HepG2 (cell line): ENCODE measurements at regions not wholly inside any gene's neighbourhood (a gene's known extent, or its start where the extent isn't known, plus 50 kb on each side); places are given as distances from the start of the nearest gene placed in this dataset.

Experiments
- ATAC-seq: fragments of 200-7000 bp; cut with Tn5 transposase; 3 replicates; pipeline ENCODE4 v1.9.1; 2020; ENCODE audit warnings: mild to moderate bottlenecking, moderate library complexity
- BruUV-seq: library from RNA; stranded (reverse); fragments of 400-500 nt; replicated peaks from 2 replicates; lab custom pipeline; 2021; lab: Mats Ljungman, UMichigan
- CTCF ChIA-PET: fragments of 300-600 bp; formaldehyde crosslinking; extraction: SDS; loops from one replicate; lab custom pipeline; 2021; ENCODE audit warnings: low total read pairs, inconsistent platforms, low intra/inter-chr PET ratio; lab: Yijun Ruan, JAX
- POLR2A ChIA-PET: fragments of 350-600 bp; sonication (Branson Sonifier 250); formaldehyde crosslinking; loops from one replicate; lab custom pipeline; 2020; ENCODE audit warnings: antibody characterized with exemption, inconsistent platforms; lab: Yijun Ruan, JAX
- DNase-seq: peaks from one replicate; pipeline ENCODE4 v3.0.0-alpha.2; 2015; ENCODE audit warnings: low spot score
- FAIRE-seq: peaks from 3 replicates; lab custom pipeline; 2011; peaks lifted over from hg19 to GRCh38; lab: Jason Lieb, UNC
- H2AFZ ChIP-seq: one replicate; pipeline ENCODE4 v1.6.1; 2011; ENCODE audit warnings: low read length, inconsistent platforms
- H3K27ac ChIP-seq: fragments of 300-600 bp; 3 replicates; pipeline ENCODE4 v1.8.0; 2011; ENCODE audit warnings: mixed run types, mild to moderate bottlenecking, mixed read lengths, low read length, inconsistent platforms; ENCODE audit not compliant: insufficient read depth; ENCODE audit errors: extremely low read length
- H3K27me3 ChIP-seq, 2 experiments: fragments of 200-600 bp in 1 of 2; 2 replicates in 1 of 2; 3 replicates in 1 of 2; pipeline versions ENCODE4 v1.6.0 to v1.8.0; 2011; ENCODE audit warnings: low read length in 2 of 2, mild to moderate bottlenecking in 2 of 2, moderate library complexity in 2 of 2, inconsistent platforms in 1 of 2; ENCODE audit not compliant: insufficient read depth in 2 of 2, control insufficient read depth in 1 of 2
- H3K36me3 ChIP-seq, 2 experiments: fragments of 200-600 bp in 1 of 2; replicated peaks in 1 of 2; 2 replicates in 1 of 2; 3 replicates in 1 of 2; pipeline versions ENCODE4 v1.5.1 to v1.8.0; 2011; ENCODE audit warnings: low read length in 2 of 2, inconsistent platforms in 1 of 2; ENCODE audit not compliant: insufficient read depth in 2 of 2, control insufficient read depth in 1 of 2
- H3K4me1 ChIP-seq: 2 replicates; pipeline ENCODE4 v1.5.1; 2012; ENCODE audit warnings: low read length, inconsistent platforms; ENCODE audit not compliant: insufficient read depth
- H3K4me2 ChIP-seq: 2 replicates; pipeline ENCODE4 v1.6.0; 2011; ENCODE audit warnings: low read depth, low read length, inconsistent platforms
- H3K4me3 ChIP-seq, 3 experiments: fragments of 200-600 bp in 1 of 3; sonication (generic), shearing (Covaris generic) in 1 of 3; replicated peaks in 1 of 3; 2 replicates each; pipeline ENCODE4 v1.5.1; 2011 to 2016; ENCODE audit warnings: low read length in 3 of 3, inconsistent platforms in 2 of 3, low read depth in 2 of 3, mild to moderate bottlenecking in 2 of 3, control low read depth in 1 of 3, mixed read lengths in 1 of 3; ENCODE audit not compliant: insufficient read depth in 1 of 3
- H3K79me2 ChIP-seq: one replicate; pipeline ENCODE4 v1.6.1; 2011; ENCODE audit warnings: low read length, inconsistent platforms; ENCODE audit not compliant: insufficient read depth
- H3K9ac ChIP-seq: 2 replicates; pipeline ENCODE4 v1.6.0; 2011; ENCODE audit warnings: mild to moderate bottlenecking, low read depth, low read length, inconsistent platforms; ENCODE audit not compliant: insufficient read depth
- H3K9me3 ChIP-seq: 2 replicates; pipeline ENCODE4 v1.5.1; 2012; ENCODE audit warnings: mild to moderate bottlenecking, low read length
- H4K20me1 ChIP-seq: 2 replicates; pipeline ENCODE4 v1.6.0; 2011; ENCODE audit warnings: inconsistent platforms, mild to moderate bottlenecking, low read length, moderate library complexity; ENCODE audit not compliant: insufficient read depth
- CCDC6 ChIP-seq: sonication (generic); formaldehyde crosslinking; IDR thresholded peaks from 2 replicates; pipeline ENCODE4 v1.8.1; 2022; ENCODE audit warnings: mild to moderate bottlenecking, missing genetic modification reagents, moderate library complexity
- CENPX ChIP-seq: sonication (generic); formaldehyde crosslinking; IDR thresholded peaks from 2 replicates; pipeline ENCODE4 v1.9.0; 2021; ENCODE audit warnings: mild to moderate bottlenecking, missing genetic modification reagents, moderate library complexity
- FOSL2 ChIP-seq: sonication (generic); formaldehyde crosslinking; IDR thresholded peaks from 2 replicates; pipeline ENCODE4 v1.4.0; 2020; ENCODE audit warnings: missing genetic modification reagents
- FOXA1 ChIP-seq, 2 experiments: fragments of 450-650 bp in 1 of 2; sonication (generic) in 1 of 2; formaldehyde crosslinking in 1 of 2; IDR thresholded peaks; 2 replicates each; pipeline versions ENCODE4 v1.4.0 to v1.6.1; 2016 to 2020; ENCODE audit warnings: missing genetic modification reagents in 1 of 2
- JUN ChIP-seq: sonication (generic); formaldehyde crosslinking; IDR thresholded peaks from 2 replicates; pipeline ENCODE4 v1.4.0; 2020; ENCODE audit warnings: mild to moderate bottlenecking, missing genetic modification reagents
- MAFK ChIP-seq, 2 experiments: IDR thresholded peaks in 1 of 2; conservative IDR thresholded peaks in 1 of 2; 2 replicates each; pipeline ENCODE4 v1.6.1; 2011; ENCODE audit warnings: improper control_type of control experiment in 2 of 2, low read length in 2 of 2
- MTA3 ChIP-seq: sonication (generic); formaldehyde crosslinking; IDR thresholded peaks from 2 replicates; pipeline ENCODE4 v1.4.0; 2020; ENCODE audit warnings: missing genetic modification reagents
- ZNF552 ChIP-seq: sonication (generic); formaldehyde crosslinking; IDR thresholded peaks from 2 replicates; pipeline ENCODE4 v1.9.0; 2022; ENCODE audit warnings: missing genetic modification reagents, mild to moderate bottlenecking, borderline replicate concordance
- ZNF564 ChIP-seq: sonication (generic); formaldehyde crosslinking; IDR thresholded peaks from 2 replicates; pipeline ENCODE4 v1.8.1; 2023; ENCODE audit warnings: mild to moderate bottlenecking, missing genetic modification reagents
- ZNF629 ChIP-seq: sonication (generic); formaldehyde crosslinking; conservative IDR thresholded peaks from 2 replicates; pipeline ENCODE4 v1.5.0; 2020; ENCODE audit warnings: missing genetic modification reagents
- ZNF777 ChIP-seq: sonication (generic); formaldehyde crosslinking; IDR thresholded peaks from 2 replicates; pipeline ENCODE4 v1.4.0; 2020; ENCODE audit warnings: missing genetic modification reagents
- ZNF781 ChIP-seq: sonication (generic); formaldehyde crosslinking; IDR thresholded peaks from 2 replicates; pipeline ENCODE4 v1.5.1; 2020; ENCODE audit warnings: borderline replicate concordance, mild to moderate bottlenecking, missing genetic modification reagents; ENCODE audit errors: not compliant biosample characterization
- ZNF788 ChIP-seq: sonication (generic); formaldehyde crosslinking; IDR thresholded peaks from 2 replicates; pipeline ENCODE4 v1.5.0; 2020; ENCODE audit warnings: mild to moderate bottlenecking, missing genetic modification reagents, borderline replicate concordance
- ZSCAN31 ChIP-seq: sonication (generic); formaldehyde crosslinking; IDR thresholded peaks from 2 replicates; pipeline ENCODE4 v1.5.0; 2020; ENCODE audit warnings: low read depth, mild to moderate bottlenecking, missing genetic modification reagents
- WGBS: methylation state at CpG from one replicate; pipeline ENCODE4 v1.1.6; 2017; ENCODE audit warnings: low lambda C conversion rate; 5-methylcytosine and 5-hydroxymethylcytosine counted together
- in situ Hi-C: cut with HindIII; loops from 2 replicates; pipeline ENCODE4 v1.10.0; 2017; ENCODE audit warnings: low pct_unique_long_range_greater_than_20kb; ENCODE audit not compliant: extremely low pct_ligation_motif_present
- intact Hi-C: fragments of 100-400 bp; cut with micrococcal nuclease; formaldehyde crosslinking; loops from one replicate; pipeline ENCODE4 v1.10.0; 2022; ENCODE audit not compliant: unreplicated experiment
- TF ChIP-seq, protein P1 (sequence below): sonication (generic); formaldehyde crosslinking; IDR thresholded peaks from 2 replicates; pipeline ENCODE4; 2020; ENCODE audit warnings: missing genetic modification reagents, mild to moderate bottlenecking, borderline replicate concordance
- TF ChIP-seq, protein P2 (sequence below): sonication (generic); formaldehyde crosslinking; IDR thresholded peaks from 2 replicates; pipeline ENCODE4 v1.4.0; 2020; ENCODE audit warnings: missing genetic modification reagents
- TF ChIP-seq, protein P3 (sequence below): IDR thresholded peaks from 2 replicates; pipeline ENCODE4 v1.4.0; 2020; ENCODE audit warnings: mild to moderate bottlenecking, missing genetic modification reagents
- TF ChIP-seq, protein P4 (sequence below): IDR thresholded peaks from 2 replicates; pipeline ENCODE4 v1.6.1; 2016; ENCODE audit warnings: missing compliant biosample characterization, missing genetic modification reagents, borderline replicate concordance

DNA sequence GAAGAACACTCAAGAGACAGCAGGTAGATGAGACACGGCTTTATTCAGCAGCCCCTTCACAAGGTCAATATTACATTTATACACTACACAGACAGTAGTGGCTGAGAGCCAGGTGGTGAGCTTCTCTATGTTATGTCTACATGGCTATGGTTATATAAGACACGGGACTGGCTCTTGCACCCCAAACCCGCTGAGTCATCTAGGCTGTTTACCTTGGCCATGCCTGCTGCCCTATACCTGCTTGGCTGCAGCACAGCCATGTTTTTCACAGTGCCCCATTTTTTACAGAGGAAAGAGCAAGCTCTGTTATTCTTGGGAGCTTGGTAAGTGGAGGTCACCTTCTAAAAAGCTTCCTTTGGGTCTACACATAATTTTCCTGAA lies 231.6 kb downstream of the IGSF11 start:
- Histone ChIP-seq H3K4me2 (no peak overlapping the region), H3K4me3 (no peak overlapping the region), H3K36me3 (no peaks in the 10 kb centered on the region), H3K9ac (no peak overlapping the region), H3K27me3 (no peaks in the 10 kb centered on the region), H2AFZ (no peak overlapping the region), H4K20me1 (no peaks in the 10 kb centered on the region), H3K4me1 (peaks cover 10% of the 10 kb centered on the region; the same call in 1 of the 2 replicates), H3K79me2 (no peaks in the 10 kb centered on the region), H3K9me3 (no peaks in the 10 kb centered on the region), H3K27ac (no peak overlapping the region)
- POLR2A ChIA-PET, result no interaction called here
- no TSS peak for BruUV-seq
- CTCF ChIA-PET, result no interaction called here
- intact Hi-C loops (no loop called here), in situ Hi-C loops (no loop called here)
- no peak for FAIRE-seq
- DNase-seq, result peak; percentile 27
- 0% methylated on average over 1 of the region's 3 CpGs for WGBS
- ATAC-seq, result peak; percentile 69; the same call in 2 of the 3 replicates
- TF ChIP-seq, protein P1, sequence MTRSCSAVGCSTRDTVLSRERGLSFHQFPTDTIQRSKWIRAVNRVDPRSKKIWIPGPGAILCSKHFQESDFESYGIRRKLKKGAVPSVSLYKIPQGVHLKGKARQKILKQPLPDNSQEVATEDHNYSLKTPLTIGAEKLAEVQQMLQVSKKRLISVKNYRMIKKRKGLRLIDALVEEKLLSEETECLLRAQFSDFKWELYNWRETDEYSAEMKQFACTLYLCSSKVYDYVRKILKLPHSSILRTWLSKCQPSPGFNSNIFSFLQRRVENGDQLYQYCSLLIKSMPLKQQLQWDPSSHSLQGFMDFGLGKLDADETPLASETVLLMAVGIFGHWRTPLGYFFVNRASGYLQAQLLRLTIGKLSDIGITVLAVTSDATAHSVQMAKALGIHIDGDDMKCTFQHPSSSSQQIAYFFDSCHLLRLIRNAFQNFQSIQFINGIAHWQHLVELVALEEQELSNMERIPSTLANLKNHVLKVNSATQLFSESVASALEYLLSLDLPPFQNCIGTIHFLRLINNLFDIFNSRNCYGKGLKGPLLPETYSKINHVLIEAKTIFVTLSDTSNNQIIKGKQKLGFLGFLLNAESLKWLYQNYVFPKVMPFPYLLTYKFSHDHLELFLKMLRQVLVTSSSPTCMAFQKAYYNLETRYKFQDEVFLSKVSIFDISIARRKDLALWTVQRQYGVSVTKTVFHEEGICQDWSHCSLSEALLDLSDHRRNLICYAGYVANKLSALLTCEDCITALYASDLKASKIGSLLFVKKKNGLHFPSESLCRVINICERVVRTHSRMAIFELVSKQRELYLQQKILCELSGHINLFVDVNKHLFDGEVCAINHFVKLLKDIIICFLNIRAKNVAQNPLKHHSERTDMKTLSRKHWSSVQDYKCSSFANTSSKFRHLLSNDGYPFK, result no peak
- no peak for TF ChIP-seq ZNF788 (CRISPR knock-in tag)
- peak; percentile 79 for TF ChIP-seq FOSL2 (CRISPR knock-in tag)
- TF ChIP-seq ZNF564 (CRISPR knock-in tag), result no peak
- TF ChIP-seq CCDC6 (CRISPR knock-in tag), result no peak
- TF ChIP-seq CENPX (CRISPR knock-in tag), result no peak
- TF ChIP-seq, protein P2, sequence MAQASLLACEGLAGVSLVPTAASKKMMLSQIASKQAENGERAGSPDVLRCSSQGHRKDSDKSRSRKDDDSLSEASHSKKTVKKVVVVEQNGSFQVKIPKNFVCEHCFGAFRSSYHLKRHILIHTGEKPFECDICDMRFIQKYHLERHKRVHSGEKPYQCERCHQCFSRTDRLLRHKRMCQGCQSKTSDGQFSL (CRISPR knock-in tag), result no peak
- TF ChIP-seq ZNF777 (CRISPR knock-in tag), result no peak
- TF ChIP-seq, protein P3, sequence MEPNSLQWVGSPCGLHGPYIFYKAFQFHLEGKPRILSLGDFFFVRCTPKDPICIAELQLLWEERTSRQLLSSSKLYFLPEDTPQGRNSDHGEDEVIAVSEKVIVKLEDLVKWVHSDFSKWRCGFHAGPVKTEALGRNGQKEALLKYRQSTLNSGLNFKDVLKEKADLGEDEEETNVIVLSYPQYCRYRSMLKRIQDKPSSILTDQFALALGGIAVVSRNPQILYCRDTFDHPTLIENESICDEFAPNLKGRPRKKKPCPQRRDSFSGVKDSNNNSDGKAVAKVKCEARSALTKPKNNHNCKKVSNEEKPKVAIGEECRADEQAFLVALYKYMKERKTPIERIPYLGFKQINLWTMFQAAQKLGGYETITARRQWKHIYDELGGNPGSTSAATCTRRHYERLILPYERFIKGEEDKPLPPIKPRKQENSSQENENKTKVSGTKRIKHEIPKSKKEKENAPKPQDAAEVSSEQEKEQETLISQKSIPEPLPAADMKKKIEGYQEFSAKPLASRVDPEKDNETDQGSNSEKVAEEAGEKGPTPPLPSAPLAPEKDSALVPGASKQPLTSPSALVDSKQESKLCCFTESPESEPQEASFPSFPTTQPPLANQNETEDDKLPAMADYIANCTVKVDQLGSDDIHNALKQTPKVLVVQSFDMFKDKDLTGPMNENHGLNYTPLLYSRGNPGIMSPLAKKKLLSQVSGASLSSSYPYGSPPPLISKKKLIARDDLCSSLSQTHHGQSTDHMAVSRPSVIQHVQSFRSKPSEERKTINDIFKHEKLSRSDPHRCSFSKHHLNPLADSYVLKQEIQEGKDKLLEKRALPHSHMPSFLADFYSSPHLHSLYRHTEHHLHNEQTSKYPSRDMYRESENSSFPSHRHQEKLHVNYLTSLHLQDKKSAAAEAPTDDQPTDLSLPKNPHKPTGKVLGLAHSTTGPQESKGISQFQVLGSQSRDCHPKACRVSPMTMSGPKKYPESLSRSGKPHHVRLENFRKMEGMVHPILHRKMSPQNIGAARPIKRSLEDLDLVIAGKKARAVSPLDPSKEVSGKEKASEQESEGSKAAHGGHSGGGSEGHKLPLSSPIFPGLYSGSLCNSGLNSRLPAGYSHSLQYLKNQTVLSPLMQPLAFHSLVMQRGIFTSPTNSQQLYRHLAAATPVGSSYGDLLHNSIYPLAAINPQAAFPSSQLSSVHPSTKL (CRISPR knock-in tag), result peak; percentile 49; the same call in 1 of the 2 replicates
- TF ChIP-seq FOXA1 (IDR thresholded peaks at IDR 0.05), result no peak
- peak; percentile 45; the same call in 1 of the 2 replicates for TF ChIP-seq FOXA1 (CRISPR knock-in tag; IDR thresholded peaks at IDR 0.05)
- no peak for TF ChIP-seq ZNF629 (CRISPR knock-in tag)
- no peak for TF ChIP-seq ZNF552 (CRISPR knock-in tag)
- peak in 1 of 2 experiments; percentile 53; a peak in 2 of 4 replicates for TF ChIP-seq MAFK (conservative IDR thresholded peaks at IDR 0.05 in 1 of 2, IDR thresholded peaks at IDR 0.05 in 1 of 2; ENCODE audit: low read length in 2 of 2)
- TF ChIP-seq, protein P4, sequence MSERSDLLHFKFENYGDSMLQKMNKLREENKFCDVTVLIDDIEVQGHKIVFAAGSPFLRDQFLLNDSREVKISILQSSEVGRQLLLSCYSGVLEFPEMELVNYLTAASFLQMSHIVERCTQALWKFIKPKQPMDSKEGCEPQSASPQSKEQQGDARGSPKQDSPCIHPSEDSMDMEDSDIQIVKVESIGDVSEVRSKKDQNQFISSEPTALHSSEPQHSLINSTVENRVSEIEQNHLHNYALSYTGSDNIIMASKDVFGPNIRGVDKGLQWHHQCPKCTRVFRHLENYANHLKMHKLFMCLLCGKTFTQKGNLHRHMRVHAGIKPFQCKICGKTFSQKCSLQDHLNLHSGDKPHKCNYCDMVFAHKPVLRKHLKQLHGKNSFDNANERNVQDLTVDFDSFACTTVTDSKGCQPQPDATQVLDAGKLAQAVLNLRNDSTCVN (CRISPR knock-in tag), result no peak
- no peak for TF ChIP-seq ZNF781 (CRISPR knock-in tag)
- TF ChIP-seq JUN (CRISPR knock-in tag), result no peak
- TF ChIP-seq ZSCAN31 (CRISPR knock-in tag), result no peak
- no peak for TF ChIP-seq MTA3 (CRISPR knock-in tag)
